GM21367 (cell line): ENCODE measurements at regions not wholly inside any gene's neighbourhood (a gene's known extent, or its start where the extent isn't known, plus 50 kb on each side); places are given as distances from the start of the nearest gene placed in this dataset.
"Not testable (repeated sequence)": the region's sequence is repeated elsewhere in the genome, so short reads cannot be mapped to it uniquely, and the experiment has no call there.

Experiments used
- ATAC-seq: cut with Tn5 transposase; IDR thresholded peaks from one replicate; pipeline ENCODE4 v1.9.1; 2021; ENCODE audit not compliant: unreplicated experiment

DNA sequence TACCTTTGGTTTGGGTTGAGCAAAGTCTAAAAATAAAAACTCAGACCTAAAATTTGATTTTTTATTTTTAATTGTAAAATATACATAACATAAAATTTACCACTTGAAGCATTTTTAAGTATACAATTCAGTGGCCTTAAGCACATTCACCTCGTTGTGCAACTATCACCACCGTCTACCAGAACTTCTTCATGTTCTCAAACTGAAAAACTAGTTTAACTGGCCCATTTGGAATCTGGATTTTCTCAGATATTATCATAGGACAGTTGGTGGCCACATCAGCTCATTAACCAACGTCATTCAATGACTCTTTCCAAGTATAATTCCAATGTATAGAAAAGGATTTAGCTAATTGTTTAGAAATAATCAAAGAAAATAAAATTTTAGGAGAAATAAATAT, 319.3 kb downstream of the TLE1 start:
- ATAC-seq = no peak

DNA sequence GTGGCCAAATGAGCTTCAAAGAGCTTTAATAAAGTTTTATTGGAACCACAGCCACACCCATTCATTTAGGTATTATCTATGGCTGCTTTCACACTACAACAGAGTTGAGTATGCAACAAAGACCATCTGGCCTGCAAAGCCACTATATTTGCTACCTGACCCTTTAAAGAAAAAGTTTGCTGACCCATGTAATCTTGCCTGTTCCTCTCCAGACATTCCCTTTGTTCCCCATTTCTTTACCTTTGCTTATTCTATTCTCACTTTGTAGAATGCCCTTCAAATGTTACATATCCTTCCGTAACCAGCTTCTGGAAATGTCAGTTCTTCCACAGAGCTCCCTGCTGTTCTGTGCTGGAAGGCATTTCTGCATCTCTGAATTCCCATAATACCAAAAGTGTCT, 320.2 kb downstream of the TLE1 start:
- ATAC-seq = no peak

DNA sequence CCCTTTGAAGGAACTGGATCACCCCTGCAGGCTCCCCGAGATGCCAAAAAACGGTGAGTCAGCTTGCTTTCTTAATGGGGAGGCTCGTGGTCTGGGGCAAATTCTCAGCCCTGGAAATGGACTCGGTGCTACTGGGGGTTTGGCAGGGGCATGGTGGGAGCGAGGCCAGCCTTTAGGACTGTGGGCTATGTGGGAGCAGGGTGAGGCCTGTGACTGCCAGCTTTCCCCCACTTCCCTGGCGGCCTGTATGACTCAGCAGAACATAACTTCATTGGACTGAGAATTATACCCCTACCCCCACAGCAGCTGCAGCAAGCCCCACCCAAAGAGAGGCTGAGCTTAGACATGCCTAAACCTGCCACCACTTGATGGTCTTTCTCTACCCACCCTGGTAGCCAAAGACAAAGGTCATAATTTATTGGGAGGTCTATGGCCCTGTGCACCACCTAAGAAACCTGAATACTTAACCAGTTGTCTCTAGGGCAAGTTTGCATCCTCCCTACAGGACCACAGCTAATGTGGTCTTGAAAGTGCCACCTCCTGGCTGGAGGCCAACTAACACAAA, 325.3 kb downstream of the TLE1 start:
- ATAC-seq = no peak

DNA sequence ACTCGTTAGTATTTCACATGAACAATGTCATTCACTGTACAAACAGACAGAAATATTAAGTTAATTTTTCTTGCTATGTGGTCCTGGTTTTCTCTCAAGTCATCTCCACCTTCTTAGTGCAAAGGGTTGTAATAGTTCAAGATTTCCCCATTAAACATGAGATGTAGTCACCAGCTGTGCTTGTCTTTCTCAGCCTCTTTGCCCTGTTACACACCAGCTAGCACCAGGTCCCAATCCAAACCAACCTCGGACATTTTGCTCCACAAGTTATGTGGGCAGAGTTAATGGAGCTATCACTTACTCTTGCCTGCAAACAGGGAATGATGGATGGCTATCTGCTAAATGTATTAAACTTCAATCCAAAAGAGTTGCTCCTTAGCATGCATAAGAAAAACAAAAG, 328.1 kb downstream of the TLE1 start:
- ATAC-seq = no peak

DNA sequence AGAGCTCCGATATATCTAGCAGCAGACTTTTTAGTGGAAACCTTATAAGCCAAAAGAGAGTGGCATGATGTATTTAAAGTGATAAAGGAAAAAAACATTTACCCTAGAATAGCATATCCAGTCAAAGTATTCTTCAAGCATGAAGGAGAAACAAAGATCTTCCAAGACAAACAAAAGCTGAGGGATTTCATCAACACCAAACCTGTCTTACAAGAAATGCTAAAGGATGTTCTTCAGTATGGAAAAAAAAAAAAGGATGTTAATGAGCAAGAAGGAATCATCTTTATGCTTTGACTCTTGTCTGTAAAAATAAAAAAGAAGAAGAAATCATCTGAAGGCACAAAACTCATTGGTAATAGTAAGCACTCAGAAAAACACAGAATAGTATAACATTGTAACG, 338.2 kb downstream of the TLE1 start:
- no peak for ATAC-seq

DNA sequence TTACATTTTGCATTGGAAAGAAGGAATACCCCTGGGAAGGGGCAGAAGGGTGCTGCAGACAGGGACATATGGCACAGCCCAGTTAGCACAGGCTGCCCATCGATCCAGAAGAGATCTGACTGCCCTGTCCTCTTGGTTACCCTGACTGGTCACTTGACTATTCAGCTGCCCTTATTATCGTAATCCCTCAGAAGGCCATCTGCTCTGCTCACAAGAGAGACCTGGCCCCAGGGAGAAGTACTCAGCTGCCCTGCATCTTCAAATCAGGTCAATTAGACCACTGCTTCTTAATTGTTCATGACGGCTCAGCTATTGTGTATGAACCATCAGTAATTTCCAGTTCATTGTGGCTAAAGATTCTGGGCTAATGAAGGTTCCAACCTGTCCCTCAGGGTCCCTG, 345.0 kb downstream of the TLE1 start:
- ATAC-seq = no peak

DNA sequence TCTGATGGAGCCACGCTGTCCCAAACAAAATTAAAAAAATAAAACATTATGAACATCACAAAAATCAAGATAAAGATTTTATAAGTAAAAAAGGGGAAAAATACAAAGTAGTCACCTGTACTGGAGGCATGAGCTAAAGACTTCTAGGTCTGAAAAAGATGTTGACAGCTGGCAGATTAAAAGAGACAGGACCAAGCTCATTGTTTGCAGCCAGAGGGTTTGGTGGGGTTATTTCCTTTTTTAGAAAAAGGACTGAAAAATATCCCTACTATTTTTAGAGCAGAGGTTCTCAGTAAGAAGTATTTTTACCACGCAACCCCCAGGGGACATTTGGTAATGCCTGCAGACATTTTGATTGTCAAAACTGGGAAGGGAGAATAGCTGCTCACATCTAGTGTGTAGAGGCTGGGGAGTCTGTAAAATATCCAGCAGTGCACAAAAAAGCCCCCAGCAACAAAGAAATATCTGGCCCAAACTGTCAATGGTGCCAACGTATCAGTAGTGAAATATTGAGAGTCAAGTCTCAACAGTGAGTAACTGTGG, 353.4 kb downstream of the TLE1 start:
- ATAC-seq = no peak

DNA sequence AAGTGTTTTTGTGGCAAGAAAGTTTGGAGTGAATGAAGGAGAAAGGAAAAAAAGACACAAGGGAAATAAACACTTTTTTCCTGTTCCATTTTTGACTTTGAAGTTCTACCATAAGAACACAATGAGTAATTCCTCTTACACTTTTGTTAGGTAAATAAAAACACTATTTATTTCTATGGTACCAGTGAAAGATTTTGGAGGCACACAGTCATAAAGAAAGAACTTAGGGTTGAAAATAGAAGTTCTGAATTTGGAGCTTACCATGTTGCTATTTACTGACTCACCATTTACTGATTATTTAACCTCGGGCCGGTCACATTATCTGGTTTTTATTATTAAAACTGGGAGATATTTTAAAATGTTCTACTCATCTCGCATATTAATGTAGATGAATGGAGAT, 367.8 kb downstream of the TLE1 start:
- no peak for ATAC-seq

DNA sequence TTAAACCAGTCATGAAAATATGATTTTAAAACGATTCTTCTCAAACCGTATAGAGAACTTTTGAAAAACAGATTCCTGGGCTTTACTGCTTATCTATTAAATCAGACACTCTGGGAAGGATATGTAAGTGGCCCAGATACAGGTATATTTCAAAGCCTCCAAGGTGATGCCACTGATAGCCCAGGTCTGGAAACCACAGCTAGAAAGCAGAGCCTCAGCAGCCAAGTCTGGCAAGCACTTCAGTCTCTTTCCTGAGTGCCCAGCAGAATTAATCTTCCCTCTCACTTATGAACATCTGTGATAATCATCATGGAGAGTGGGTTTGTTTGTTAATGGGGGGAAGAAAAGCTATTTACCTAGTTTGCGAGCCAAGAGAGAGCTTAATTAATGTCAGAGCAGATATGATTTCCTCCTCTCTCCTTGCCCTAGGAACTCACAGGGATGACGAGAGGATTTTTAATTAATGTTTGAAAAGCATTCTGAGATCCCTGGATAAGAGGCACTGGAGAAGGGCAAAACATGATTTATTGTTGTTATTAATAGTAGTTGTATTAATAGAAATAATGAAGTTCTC, 368.4 kb downstream of the TLE1 start:
- no peak for ATAC-seq

DNA sequence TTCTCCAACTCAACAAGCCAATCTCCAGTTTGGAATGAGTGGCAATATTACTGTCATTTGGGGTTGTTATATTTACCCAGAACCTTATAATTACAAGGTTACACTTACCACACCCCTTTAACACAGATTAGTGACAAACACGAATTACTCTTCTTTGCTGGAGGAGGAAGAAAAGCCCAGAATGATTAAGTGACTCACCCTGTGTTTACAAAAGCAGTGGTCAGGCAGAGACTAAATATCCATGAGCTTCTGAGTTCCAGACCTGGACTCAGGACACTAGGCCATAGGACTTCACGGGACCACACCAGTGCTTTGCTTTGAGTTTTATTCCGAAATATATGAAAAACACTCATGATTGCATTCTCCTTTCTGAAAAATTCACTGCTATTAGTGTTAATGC, 370.8 kb downstream of the TLE1 start:
- ATAC-seq = no peak

DNA sequence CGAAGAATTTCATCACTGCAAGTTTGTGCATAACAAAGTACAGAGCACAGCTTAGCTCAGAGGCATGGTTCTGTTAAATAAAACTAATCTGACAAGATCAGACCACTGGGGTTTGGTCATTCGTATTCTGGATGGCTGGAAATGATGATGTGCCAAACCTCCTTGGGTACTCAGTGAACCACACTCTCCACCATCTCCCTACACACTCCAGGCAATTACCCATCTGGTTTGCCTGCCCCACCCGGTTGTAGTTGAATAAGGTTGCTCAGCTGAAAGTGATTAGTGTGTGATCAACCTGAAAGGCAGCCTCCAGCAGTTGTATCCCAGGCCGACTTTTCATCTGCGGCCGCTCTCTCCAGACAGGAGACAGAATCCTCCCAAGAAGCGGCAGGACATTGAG, 371.4 kb downstream of the TLE1 start:
- no peak for ATAC-seq

DNA sequence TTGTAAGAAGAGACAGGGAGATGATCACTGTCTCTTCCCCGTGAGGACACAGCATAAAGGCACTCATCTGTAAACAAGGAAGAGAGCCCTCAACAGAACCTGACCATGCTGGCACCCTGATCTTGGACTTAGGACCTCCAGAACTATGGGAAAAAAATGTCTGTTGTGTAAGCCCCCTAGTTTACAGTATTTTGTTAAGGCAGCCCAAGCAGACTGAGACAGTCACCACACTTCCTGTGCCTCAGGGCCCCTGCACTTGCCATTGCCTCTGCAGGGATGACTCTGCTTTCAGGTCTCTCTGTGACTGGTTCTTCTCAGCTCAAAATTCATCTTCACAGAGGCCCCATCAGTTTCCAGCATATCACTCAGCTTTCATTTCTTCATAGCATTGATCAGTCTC, 372.1 kb downstream of the TLE1 start:
- ATAC-seq = no peak

DNA sequence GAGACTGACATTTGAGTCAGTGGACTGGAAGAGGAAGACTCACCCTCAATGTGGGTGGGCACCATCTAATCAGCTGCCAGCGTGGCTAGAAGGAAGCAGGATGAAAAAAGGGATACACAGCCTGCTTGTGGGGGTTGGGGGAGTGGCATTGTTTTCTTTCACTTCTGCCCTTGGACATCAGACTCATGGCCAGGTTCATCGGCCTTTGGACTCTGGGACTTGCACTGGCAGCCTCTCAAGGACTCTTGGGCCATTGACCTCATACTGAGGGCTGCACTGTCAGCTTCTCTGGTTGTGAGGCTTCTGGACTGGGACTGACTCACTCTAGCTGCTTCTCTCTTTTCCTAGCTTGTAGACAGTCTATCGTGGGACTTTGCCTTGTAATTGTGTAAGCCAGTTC, 374.9 kb downstream of the TLE1 start:
- ATAC-seq = no peak

DNA sequence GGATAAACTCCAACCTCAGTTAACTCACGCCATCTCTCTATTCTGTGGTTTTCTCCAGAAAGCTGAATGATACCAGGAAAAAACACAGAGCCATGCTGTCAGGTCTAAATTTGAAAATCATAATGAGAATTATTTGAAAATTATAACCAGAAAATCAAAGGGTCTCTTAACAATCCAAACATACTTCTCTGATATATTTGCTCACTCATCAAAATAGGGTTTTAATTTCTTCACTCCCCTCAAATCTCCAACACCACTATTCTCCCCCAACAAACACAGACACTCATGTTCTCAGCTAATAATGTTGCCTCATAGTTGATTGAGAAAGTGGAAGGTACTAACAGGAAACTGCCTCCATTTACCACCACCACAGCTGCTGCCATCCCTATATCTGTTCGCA, 375.5 kb downstream of the TLE1 start:
- ATAC-seq = no peak

DNA sequence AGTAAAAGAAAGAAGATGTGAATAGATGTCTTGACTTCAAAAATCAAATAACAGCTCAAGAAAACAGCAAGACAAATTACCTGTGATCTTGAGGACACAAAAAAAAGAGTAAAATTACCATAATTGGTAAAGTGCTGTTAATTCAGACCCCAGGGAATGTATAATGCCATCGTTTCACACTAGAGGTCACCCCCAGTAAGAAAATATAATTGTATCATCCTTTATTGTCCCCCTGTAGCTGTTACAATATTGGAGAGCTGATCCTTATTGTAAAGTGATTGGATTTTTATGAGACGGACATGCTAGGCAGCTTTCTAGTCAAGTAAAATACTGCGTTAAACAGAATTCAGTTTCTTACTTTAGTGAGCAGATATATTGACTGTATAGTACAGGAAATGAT, 377.0 kb downstream of the TLE1 start:
- ATAC-seq = no peak

DNA sequence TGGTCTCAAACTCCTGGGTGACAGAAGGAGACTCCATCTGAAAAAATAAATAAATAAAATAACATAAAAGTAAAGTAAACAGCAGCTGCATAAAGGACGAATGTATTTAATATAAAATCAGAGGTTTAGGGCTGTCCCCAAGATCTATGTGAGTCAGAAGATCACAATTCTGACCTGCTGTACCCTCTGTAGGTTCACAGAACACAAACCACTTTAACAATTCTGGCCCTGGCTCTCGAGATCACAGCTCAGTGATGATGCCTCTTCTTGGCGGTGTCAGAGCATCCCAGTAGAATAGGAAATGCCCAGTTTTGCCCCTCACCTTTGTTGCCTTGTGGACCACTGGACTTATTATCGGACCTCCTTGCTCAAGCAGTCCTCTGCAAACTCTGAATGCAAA, 380.9 kb downstream of the TLE1 start:
- ATAC-seq = no peak

DNA sequence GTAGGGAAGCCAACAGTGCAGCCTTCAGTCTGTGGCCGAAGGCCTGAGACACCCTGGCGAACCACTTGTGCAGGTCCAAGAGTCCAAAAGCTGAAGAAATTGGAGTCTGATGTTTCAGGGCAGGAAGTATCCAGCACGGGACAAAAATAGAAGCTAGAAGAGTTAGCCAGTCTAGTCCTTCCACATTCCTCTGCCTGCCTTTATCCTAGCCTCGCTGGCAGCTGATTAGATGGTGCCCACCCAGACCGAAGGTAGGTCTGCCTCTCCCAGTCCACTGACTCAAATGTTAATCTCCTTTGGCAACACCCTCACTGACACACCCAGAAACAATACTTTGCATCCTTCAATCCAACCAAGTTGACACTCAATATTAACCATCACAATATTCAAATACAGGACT, 381.6 kb downstream of the TLE1 start:
- not testable (repeated sequence) for ATAC-seq

DNA sequence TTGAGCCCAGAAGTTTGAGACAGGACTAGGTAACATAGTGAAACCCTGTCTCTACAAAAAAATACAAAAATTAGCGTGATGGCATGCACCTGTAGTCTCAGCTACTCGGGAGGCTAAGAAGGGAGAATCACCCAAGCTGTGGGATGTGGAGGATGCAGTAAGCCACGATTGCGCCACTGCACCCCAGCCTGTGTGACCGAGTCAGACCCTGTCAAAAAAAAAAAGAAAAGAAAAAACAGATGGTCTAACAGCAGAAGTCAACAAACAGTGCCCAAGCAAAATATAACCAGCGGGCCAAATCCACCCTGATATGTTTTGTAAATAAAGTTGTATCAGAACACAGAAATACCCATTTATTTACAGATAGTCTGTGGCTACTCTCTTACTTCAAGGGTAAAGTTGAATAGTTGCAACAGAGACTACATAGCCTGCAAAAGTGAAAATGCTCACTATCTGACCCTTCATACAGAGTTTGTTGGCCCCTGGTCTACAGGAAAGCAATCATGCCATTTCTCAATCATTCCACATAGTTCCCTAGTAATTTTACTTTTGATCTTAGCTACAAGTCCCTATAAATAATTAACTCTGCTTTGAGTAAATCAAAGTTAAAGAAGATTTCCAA, 383.7 kb downstream of the TLE1 start:
- no peak for ATAC-seq

DNA sequence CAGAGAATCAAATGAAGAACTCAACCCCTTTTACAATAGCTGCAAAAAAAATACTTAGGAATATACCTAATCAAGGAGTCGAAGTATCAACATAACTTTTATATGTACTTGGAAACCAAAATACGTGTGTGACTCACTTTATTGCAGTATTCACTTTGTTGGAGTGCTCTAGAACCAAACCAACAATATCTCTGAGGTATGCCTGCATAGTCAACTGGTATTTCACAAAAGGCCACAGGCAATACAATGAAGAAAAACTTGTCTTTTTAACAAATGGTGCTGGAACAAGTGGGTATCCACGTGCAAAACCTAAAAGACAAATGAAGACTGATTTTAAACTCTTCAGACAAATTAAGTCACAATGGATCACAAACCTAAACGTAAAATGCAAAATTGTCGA, 385.7 kb downstream of the TLE1 start:
- ATAC-seq = no peak

DNA sequence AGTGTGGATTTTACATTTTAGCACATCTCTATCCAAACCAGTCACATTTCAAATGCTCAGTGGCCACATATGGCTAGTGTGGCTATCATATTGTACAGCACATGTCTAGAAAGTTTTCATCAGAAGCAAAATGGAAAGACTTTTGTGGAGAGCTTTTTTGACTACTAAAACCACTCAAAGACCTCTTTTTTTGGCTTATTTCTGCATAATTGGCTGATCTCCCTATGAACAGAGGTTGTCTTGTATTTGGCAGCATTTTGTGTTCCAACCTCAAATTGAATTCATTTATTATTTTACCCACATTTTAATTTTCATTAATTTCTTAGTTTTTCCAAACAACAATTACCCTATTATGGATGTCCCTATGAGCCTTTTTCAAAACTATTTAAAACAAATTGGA, 395.7 kb downstream of the TLE1 start:
- no peak for ATAC-seq

DNA sequence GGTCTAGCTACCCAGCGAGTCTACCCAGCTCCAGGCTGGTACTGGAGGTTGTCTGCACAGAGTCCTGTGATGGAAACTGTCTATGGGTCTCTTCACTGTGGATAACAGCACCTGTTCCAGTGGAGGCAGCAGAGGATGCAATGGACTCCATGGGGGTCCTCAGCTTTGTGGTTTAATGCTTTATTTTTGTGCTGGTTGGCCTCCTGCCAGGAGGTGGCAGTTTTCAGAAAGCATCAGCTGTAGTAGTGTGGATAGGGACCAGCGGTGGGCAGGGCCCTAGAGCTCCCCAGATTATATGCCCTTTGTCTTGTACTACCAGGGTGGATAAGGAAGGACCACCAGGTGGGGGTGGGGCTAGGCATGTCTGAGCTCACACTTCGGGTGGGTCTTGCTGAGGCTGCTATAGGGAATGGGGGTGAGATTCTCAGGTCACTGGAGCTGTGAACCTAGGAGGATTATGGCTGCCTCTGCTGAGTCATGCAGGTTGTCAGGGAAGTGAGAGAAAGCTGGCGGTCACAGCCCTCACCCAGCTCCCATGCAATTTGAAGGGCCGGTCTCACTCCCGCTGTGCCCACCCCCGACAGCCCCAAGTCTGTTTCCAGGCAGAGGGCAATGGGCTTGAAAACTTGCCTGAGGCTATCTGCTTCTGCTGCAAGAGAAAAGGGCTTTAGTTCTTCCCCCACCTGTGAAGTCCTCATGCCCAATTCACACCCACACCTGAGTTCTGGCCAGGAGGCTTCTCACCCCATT, 397.1 kb downstream of the TLE1 start:
- ATAC-seq = no peak

DNA sequence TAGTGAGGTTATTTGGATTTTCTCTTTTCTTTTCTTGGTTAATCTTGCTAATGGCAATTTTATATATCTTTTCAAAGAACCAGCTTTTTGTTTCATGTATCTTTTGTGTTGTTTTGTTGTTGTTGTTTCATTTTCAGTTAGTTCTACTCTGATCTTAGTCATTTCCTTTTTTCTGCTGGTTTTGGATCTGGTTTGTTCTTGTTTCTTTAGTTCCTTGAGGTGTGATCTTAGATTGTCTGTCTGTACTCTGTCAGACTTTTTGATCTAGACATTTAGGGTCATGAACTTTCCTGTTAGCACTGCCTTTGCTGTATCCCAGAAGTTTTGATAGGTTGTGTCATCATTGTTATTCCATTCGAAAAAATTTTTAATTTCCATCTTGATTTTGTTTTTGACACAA, 399.7 kb downstream of the TLE1 start:
- no peak for ATAC-seq
